SK-N-SH treated with all-trans-retinoic acid at 6 μM for 48 hours (cell line): ENCODE measurements at regions not wholly inside any gene's neighbourhood (a gene's known extent, or its start where the extent isn't known, plus 50 kb on each side); places are given as distances from the start of the nearest gene placed in this dataset.

Experiments
- ARNTL ChIP-seq: fragments of 450-650 bp; formaldehyde crosslinking; IDR thresholded peaks from 2 replicates; pipeline ENCODE4 v1.5.0; 2020; ENCODE audit warnings: low read depth, mild to moderate bottlenecking, moderate library complexity, borderline replicate concordance
- CSDC2 ChIP-seq: fragments of 250-450 bp; sonication (Bioruptor Pico); IDR thresholded peaks from 2 replicates; pipeline ENCODE4 v1.5.0; 2020; ENCODE audit warnings: mild to moderate bottlenecking, moderate library complexity
- PATZ1 ChIP-seq: fragments of 250-450 bp; sonication (Bioruptor Pico); IDR thresholded peaks from 2 replicates; pipeline ENCODE4 v1.8.0; 2020; ENCODE audit warnings: mild to moderate bottlenecking, moderate library complexity, borderline replicate concordance
- POU6F1 ChIP-seq: fragments of 250-450 bp; sonication (Bioruptor Pico); IDR thresholded peaks from 2 replicates; pipeline ENCODE4 v1.8.0; 2021; ENCODE audit warnings: low read depth, mild to moderate bottlenecking, moderate library complexity, borderline replicate concordance
- PPARA ChIP-seq: fragments of 250-450 bp; sonication (Bioruptor Pico); IDR thresholded peaks from 2 replicates; pipeline ENCODE4 v1.5.0; 2020; ENCODE audit warnings: mild to moderate bottlenecking, borderline replicate concordance
- RARB ChIP-seq: fragments of 250-450 bp; sonication (Bioruptor Pico); IDR thresholded peaks from 2 replicates; pipeline ENCODE4 v1.8.0; 2021; ENCODE audit warnings: mild to moderate bottlenecking, moderate library complexity
- TCF4 ChIP-seq: fragments of 250-450 bp; sonication (Bioruptor Pico); IDR thresholded peaks from 2 replicates; pipeline ENCODE4 v1.8.0; 2021; ENCODE audit warnings: mild to moderate bottlenecking, moderate library complexity, borderline replicate concordance
- TOX ChIP-seq: fragments of 250-450 bp; sonication (Bioruptor Pico); IDR thresholded peaks from 2 replicates; pipeline ENCODE4 v1.8.0; 2021; ENCODE audit warnings: mild to moderate bottlenecking, moderate library complexity, borderline replicate concordance
- ZFP30 ChIP-seq: fragments of 450-650 bp; formaldehyde crosslinking; IDR thresholded peaks from 2 replicates; pipeline ENCODE4 v1.5.0; 2022; ENCODE audit warnings: mild to moderate bottlenecking, moderate library complexity
- ZNF565 ChIP-seq: fragments of 450-650 bp; formaldehyde crosslinking; conservative IDR thresholded peaks from 2 replicates; pipeline ENCODE4 v1.5.0; 2020; ENCODE audit warnings: low read depth, mild to moderate bottlenecking, moderate library complexity
- ZNF8 ChIP-seq: fragments of 450-650 bp; formaldehyde crosslinking; IDR thresholded peaks from 2 replicates; pipeline ENCODE4 v1.5.0; 2020; ENCODE audit warnings: mild to moderate bottlenecking, moderate library complexity
- TF ChIP-seq, protein P1 (sequence below): fragments of 250-450 bp; sonication (Bioruptor Pico); IDR thresholded peaks from 2 replicates; pipeline ENCODE4 v1.5.0; 2020; ENCODE audit warnings: mild to moderate bottlenecking, moderate library complexity
- TF ChIP-seq, protein P2 (sequence below): fragments of 250-450 bp; sonication (Bioruptor Pico); IDR thresholded peaks from 2 replicates; pipeline ENCODE4 v1.5.1; 2020; ENCODE audit warnings: low read depth, mild to moderate bottlenecking, moderate library complexity
- TF ChIP-seq, protein P3 (sequence below): fragments of 250-450 bp; sonication (Bioruptor Pico); IDR thresholded peaks from 2 replicates; pipeline ENCODE4 v1.5.1; 2021; ENCODE audit warnings: mild to moderate bottlenecking, moderate library complexity

DNA sequence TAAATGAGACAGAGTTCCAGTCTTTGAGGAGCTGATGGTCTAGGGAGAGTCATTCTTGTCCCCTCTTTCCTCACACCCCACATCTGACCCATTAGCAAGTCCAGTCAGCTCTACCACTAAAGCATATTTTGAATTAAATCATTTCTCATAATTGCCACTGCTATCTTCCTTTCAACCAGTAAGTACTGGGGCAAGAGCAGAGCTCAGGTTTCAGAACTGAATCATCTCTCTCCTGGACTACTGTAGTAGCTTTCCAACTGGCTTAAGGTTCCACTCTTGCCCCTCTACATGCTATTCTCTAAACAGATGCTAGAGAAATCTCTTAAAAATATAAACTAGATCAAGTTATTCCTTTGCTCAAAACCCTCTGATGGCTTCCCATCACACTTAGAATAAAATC is 218.3 kb downstream of the TTC6 start:
- TF ChIP-seq, protein P1, sequence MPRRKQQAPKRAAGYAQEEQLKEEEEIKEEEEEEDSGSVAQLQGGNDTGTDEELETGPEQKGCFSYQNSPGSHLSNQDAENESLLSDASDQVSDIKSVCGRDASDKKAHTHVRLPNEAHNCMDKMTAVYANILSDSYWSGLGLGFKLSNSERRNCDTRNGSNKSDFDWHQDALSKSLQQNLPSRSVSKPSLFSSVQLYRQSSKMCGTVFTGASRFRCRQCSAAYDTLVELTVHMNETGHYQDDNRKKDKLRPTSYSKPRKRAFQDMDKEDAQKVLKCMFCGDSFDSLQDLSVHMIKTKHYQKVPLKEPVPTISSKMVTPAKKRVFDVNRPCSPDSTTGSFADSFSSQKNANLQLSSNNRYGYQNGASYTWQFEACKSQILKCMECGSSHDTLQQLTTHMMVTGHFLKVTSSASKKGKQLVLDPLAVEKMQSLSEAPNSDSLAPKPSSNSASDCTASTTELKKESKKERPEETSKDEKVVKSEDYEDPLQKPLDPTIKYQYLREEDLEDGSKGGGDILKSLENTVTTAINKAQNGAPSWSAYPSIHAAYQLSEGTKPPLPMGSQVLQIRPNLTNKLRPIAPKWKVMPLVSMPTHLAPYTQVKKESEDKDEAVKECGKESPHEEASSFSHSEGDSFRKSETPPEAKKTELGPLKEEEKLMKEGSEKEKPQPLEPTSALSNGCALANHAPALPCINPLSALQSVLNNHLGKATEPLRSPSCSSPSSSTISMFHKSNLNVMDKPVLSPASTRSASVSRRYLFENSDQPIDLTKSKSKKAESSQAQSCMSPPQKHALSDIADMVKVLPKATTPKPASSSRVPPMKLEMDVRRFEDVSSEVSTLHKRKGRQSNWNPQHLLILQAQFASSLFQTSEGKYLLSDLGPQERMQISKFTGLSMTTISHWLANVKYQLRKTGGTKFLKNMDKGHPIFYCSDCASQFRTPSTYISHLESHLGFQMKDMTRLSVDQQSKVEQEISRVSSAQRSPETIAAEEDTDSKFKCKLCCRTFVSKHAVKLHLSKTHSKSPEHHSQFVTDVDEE (CRISPR knock-in tag): no peak
- TF ChIP-seq, protein P2, sequence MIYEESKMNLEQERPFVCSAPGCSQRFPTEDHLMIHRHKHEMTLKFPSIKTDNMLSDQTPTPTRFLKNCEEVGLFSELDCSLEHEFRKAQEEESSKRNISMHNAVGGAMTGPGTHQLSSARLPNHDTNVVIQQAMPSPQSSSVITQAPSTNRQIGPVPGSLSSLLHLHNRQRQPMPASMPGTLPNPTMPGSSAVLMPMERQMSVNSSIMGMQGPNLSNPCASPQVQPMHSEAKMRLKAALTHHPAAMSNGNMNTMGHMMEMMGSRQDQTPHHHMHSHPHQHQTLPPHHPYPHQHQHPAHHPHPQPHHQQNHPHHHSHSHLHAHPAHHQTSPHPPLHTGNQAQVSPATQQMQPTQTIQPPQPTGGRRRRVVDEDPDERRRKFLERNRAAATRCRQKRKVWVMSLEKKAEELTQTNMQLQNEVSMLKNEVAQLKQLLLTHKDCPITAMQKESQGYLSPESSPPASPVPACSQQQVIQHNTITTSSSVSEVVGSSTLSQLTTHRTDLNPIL (CRISPR knock-in tag): no peak
- TF ChIP-seq TCF4 (CRISPR knock-in tag) (no peak), ZFP30 (no peak), PATZ1 (CRISPR knock-in tag) (no peak), CSDC2 (CRISPR knock-in tag) (no peak), RARB (no peak), PPARA (no peak), ZNF565 (CRISPR knock-in tag) (no peak), ARNTL (CRISPR knock-in tag) (no peak), ZNF8 (CRISPR knock-in tag) (no peak), TOX (CRISPR knock-in tag) (no peak), POU6F1 (CRISPR knock-in tag) (no peak)
- TF ChIP-seq, protein P3, sequence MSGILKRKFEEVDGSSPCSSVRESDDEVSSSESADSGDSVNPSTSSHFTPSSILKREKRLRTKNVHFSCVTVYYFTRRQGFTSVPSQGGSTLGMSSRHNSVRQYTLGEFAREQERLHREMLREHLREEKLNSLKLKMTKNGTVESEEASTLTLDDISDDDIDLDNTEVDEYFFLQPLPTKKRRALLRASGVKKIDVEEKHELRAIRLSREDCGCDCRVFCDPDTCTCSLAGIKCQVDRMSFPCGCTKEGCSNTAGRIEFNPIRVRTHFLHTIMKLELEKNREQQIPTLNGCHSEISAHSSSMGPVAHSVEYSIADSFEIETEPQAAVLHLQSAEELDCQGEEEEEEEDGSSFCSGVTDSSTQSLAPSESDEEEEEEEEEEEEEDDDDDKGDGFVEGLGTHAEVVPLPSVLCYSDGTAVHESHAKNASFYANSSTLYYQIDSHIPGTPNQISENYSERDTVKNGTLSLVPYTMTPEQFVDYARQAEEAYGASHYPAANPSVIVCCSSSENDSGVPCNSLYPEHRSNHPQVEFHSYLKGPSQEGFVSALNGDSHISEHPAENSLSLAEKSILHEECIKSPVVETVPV (CRISPR knock-in tag): no peak
